ENCODE measurements at regions not wholly inside any gene's neighbourhood (a gene's known extent, or its start where the extent isn't known, plus 50 kb on each side); places are given as distances from the start of the nearest gene placed in this dataset.

- FAIRE-seq (no peak), DNase-seq (no peak), ATAC-seq (no peak)
- no peaks in the 10 kb centered on the region for H3K4me1 ChIP-seq
- TF ChIP-seq CTCF (IDR thresholded peaks at IDR 0.05), result no peak
- H3K4me3 ChIP-seq, result no peak overlapping the region
- no peaks in the 10 kb centered on the region for H3K36me3 ChIP-seq
- 62 to 75% methylated on average over 3 of the region's 3 CpGs for WGBS, 2 donors
- no peaks in the 10 kb centered on the region for H3K9me3 ChIP-seq
- H3K27ac ChIP-seq, result no peak overlapping the region
- intact Hi-C loops (cut with DNase I), result no loop called here
- no peaks in the 10 kb centered on the region for H3K27me3 ChIP-seq
Observed at GRCh38 chr14:35221462-35221861, 70.7 kb upstream of the PSMA6 start.

- Histone ChIP-seq H3K36me3 (no peaks in the 10 kb centered on the region), H3K9me3 (no peaks in the 10 kb centered on the region), H3K27me3 (no peaks in the 10 kb centered on the region), H3K4me1 (no peaks in the 10 kb centered on the region), H3K27ac (no peak overlapping the region), H3K4me3 (no peak overlapping the region)
- TF ChIP-seq CTCF (IDR thresholded peaks at IDR 0.05), result no peak
- DNase-seq (no peak), FAIRE-seq (no peak), ATAC-seq (no peak)
- WGBS, 2 donors, result 76 to 81% methylated on average over 2 of the region's 2 CpGs
- intact Hi-C loops (cut with DNase I), result no loop called here
Observed at GRCh38 chr14:35222324-35222723, 69.9 kb upstream of the PSMA6 start.

GRCh38 chr14:35222872-35223466, 69.2 kb upstream of the PSMA6 start:
- intact Hi-C loops (cut with DNase I), result no loop called here
- FAIRE-seq, result no peak
- no peak overlapping the region for H3K27ac ChIP-seq
- 89 to 96% methylated on average over 5 of the region's 5 CpGs for WGBS, 2 donors
- no peak overlapping the region for H3K4me3 ChIP-seq
- H3K36me3 ChIP-seq, result no peaks in the 10 kb centered on the region
- no peak for ATAC-seq
- H3K4me1 ChIP-seq, result no peaks in the 10 kb centered on the region
- TF ChIP-seq CTCF (IDR thresholded peaks at IDR 0.05), result no peak
- DNase-seq, result no peak
- no peaks in the 10 kb centered on the region for H3K27me3 ChIP-seq
- no peaks in the 10 kb centered on the region for H3K9me3 ChIP-seq

GRCh38 chr14:35223927-35224326, 68.3 kb upstream of the PSMA6 start:
- FAIRE-seq, result no peak
- no peaks in the 10 kb centered on the region for H3K27me3 ChIP-seq
- H3K27ac ChIP-seq, result no peak overlapping the region
- TF ChIP-seq CTCF (IDR thresholded peaks at IDR 0.05), result no peak
- no peak for ATAC-seq
- intact Hi-C loops (cut with DNase I), result no loop called here
- no peaks in the 10 kb centered on the region for H3K36me3 ChIP-seq
- DNase-seq, result no peak
- H3K4me1 ChIP-seq, result no peaks in the 10 kb centered on the region
- H3K4me3 ChIP-seq, result no peak overlapping the region
- no peaks in the 10 kb centered on the region for H3K9me3 ChIP-seq

GRCh38 chr14:35224615-35225014, 67.6 kb upstream of the PSMA6 start:
- intact Hi-C loops (cut with DNase I), result no loop called here
- ATAC-seq, result no peak

More at GRCh38 chr14:35224615-35225014, 67.6 kb upstream of the PSMA6 start:
- H3K36me3 ChIP-seq, result no peaks in the 10 kb centered on the region
- no peaks in the 10 kb centered on the region for H3K4me1 ChIP-seq
- no peak for FAIRE-seq
- no peak for DNase-seq
- H3K27ac ChIP-seq, result no peak overlapping the region
- no peak for TF ChIP-seq CTCF (IDR thresholded peaks at IDR 0.05)
- 33 to 38% methylated on average over 2 of the region's 2 CpGs for WGBS, 2 donors
- no peaks in the 10 kb centered on the region for H3K27me3 ChIP-seq
- no peak overlapping the region for H3K4me3 ChIP-seq
- H3K9me3 ChIP-seq, result no peaks in the 10 kb centered on the region
